Activated CD4-positive, alpha-beta T cell treated with anti-CD3 and anti-CD28 coated beads, Interleukin-2, amount 10 ng/mL, durations not matched to agents 7 days and 5 days (primary cell): ENCODE measurements at regions not wholly inside any gene's neighbourhood (a gene's known extent, or its start where the extent isn't known, plus 50 kb on each side); places are given as distances from the start of the nearest gene placed in this dataset.

Source experiments
- CTCF ChIA-PET: fragments of 350-600 bp; sonication (Branson Sonifier 250); formaldehyde crosslinking; loops from one replicate; lab custom pipeline; 2021; ENCODE audit warnings: antibody characterized with exemption; lab: Charles Lee
- POLR2A ChIA-PET: fragments of 350-600 bp; sonication (Branson Sonifier 250); formaldehyde crosslinking; loops from one replicate; lab custom pipeline; 2021; ENCODE audit warnings: antibody characterized with exemption; lab: Charles Lee
- DNase-seq: peaks from one replicate; pipeline ENCODE4 v3.0.0-alpha.2; 2020
- H3K27ac Mint-ChIP-seq: one replicate; pipeline ENCODE4 v1.8.0; 2021; ENCODE audit warnings: mild to moderate bottlenecking, moderate library complexity, mixed read lengths
- H3K27me3 Mint-ChIP-seq: one replicate; pipeline ENCODE4 v1.8.0; 2021; ENCODE audit warnings: mixed read lengths
- H3K36me3 Mint-ChIP-seq: one replicate; pipeline ENCODE4 v1.8.0; 2021; ENCODE audit warnings: low read depth, mixed read lengths
- H3K4me1 Mint-ChIP-seq: one replicate; pipeline ENCODE4 v1.8.0; 2021; ENCODE audit warnings: mixed read lengths
- H3K4me3 Mint-ChIP-seq: one replicate; pipeline ENCODE4 v1.8.0; 2021; ENCODE audit warnings: mild to moderate bottlenecking, moderate library complexity, mixed read lengths
- H3K9me3 Mint-ChIP-seq: one replicate; pipeline ENCODE4 v1.8.0; 2021; ENCODE audit warnings: mixed read lengths

- Mint-ChIP-seq H3K27me3 (no peaks in the 10 kb centered on the region), H3K27ac (no peak overlapping the region), H3K9me3 (no peaks in the 10 kb centered on the region), H3K4me3 (no peak overlapping the region), H3K4me1 (peaks cover 3% of the 10 kb centered on the region), H3K36me3 (no peaks in the 10 kb centered on the region)
- DNase-seq = no peak
- POLR2A ChIA-PET = no interaction called here
- CTCF ChIA-PET = interaction anchor here (0.7 kb wide), 1 partner anchor 1327 kb away, joined by 4 read pairs; no protein-coding TSS in a partner anchor
These were observed 209.9 kb upstream of the SEMA6D start for GRCh38 chr15:47507221-47507985.

GRCh38 chr15:47511261-47511660, 206.0 kb upstream of the SEMA6D start:
- no peaks in the 10 kb centered on the region for H3K27me3 Mint-ChIP-seq
- ChIA-PET POLR2A (interaction anchor here (0.6 kb wide), 1 partner anchor 12 kb away, joined by 4 read pairs; no protein-coding TSS in a partner anchor), CTCF (interaction anchor here (0.6 kb wide), 1 partner anchor 11 kb away, joined by 4 read pairs; no protein-coding TSS in a partner anchor)
- no peak overlapping the region for H3K27ac Mint-ChIP-seq
- no peaks in the 10 kb centered on the region for H3K9me3 Mint-ChIP-seq
- no peaks in the 10 kb centered on the region for H3K4me1 Mint-ChIP-seq
- no peaks in the 10 kb centered on the region for H3K36me3 Mint-ChIP-seq
- no peak overlapping the region for H3K4me3 Mint-ChIP-seq
- no peak for DNase-seq

DNA sequence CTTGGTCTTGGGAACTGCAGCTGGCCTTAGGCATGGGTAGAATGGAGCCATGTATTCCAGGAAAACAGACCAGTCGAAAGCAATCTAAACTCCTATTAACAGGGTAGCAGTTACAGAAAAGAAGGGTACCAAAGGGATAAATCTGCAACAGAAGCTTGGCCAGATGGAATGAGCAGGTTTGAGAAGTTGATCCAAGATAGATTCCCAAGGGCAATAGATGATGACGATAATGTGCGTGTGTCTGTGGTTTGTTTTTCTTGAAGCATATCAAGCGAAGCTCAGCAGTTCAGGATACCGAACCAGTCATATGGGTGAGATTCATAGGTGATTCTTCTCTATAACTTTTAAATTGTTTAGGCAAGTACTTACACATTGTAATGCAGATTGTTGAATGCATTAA, 203.8 kb upstream of the SEMA6D start:
- Mint-ChIP-seq H3K36me3 (no peaks in the 10 kb centered on the region), H3K4me1 (no peaks in the 10 kb centered on the region), H3K9me3 (no peaks in the 10 kb centered on the region), H3K27me3 (no peaks in the 10 kb centered on the region), H3K4me3 (no peak overlapping the region), H3K27ac (no peak overlapping the region)
- ChIA-PET CTCF (no interaction called here), POLR2A (no interaction called here)
- DNase-seq = no peak

- CTCF ChIA-PET = no interaction called here
- H3K4me3 Mint-ChIP-seq = no peak overlapping the region
- DNase-seq = no peak
These were observed 203.1 kb upstream of the SEMA6D start for GRCh38 chr15:47514200-47514652.

GRCh38 chr15:47516558-47516957, 200.7 kb upstream of the SEMA6D start:
- ChIA-PET CTCF (no interaction called here), POLR2A (no interaction called here)
- Mint-ChIP-seq H3K27ac (no peak overlapping the region), H3K36me3 (no peaks in the 10 kb centered on the region), H3K4me1 (no peaks in the 10 kb centered on the region), H3K9me3 (peaks cover 4% of the 10 kb centered on the region), H3K27me3 (no peaks in the 10 kb centered on the region), H3K4me3 (no peak overlapping the region)
- DNase-seq = no peak

More at GRCh38 chr15:47514200-47514652, 203.1 kb upstream of the SEMA6D start:
- H3K27ac Mint-ChIP-seq = no peak overlapping the region
- POLR2A ChIA-PET = no interaction called here
- H3K36me3 Mint-ChIP-seq = no peaks in the 10 kb centered on the region
- H3K4me1 Mint-ChIP-seq = no peaks in the 10 kb centered on the region
- H3K9me3 Mint-ChIP-seq = no peaks in the 10 kb centered on the region
- no peaks in the 10 kb centered on the region for H3K27me3 Mint-ChIP-seq

GRCh38 chr15:47516972-47517371, 200.3 kb upstream of the SEMA6D start:
- POLR2A ChIA-PET = no interaction called here
- peaks cover 4% of the 10 kb centered on the region for H3K9me3 Mint-ChIP-seq
- no peaks in the 10 kb centered on the region for H3K36me3 Mint-ChIP-seq
- H3K27me3 Mint-ChIP-seq = no peaks in the 10 kb centered on the region
- H3K27ac Mint-ChIP-seq = no peak overlapping the region
- CTCF ChIA-PET = no interaction called here
- no peak for DNase-seq
- H3K4me1 Mint-ChIP-seq = no peaks in the 10 kb centered on the region
- no peak overlapping the region for H3K4me3 Mint-ChIP-seq

- CTCF ChIA-PET = no interaction called here
- Mint-ChIP-seq H3K36me3 (no peaks in the 10 kb centered on the region), H3K27me3 (no peaks in the 10 kb centered on the region), H3K4me1 (no peaks in the 10 kb centered on the region), H3K27ac (no peak overlapping the region), H3K4me3 (no peak overlapping the region), H3K9me3 (peaks cover 6% of the 10 kb centered on the region)
- POLR2A ChIA-PET = no interaction called here
- no peak for DNase-seq
These were observed 199.6 kb upstream of the SEMA6D start for GRCh38 chr15:47517737-47518136.

GRCh38 chr15:47523681-47524475, 193.4 kb upstream of the SEMA6D start:
- ChIA-PET POLR2A (no interaction called here), CTCF (no interaction called here)
- peaks cover 8% of the 10 kb centered on the region for H3K9me3 Mint-ChIP-seq
- H3K27me3 Mint-ChIP-seq = no peaks in the 10 kb centered on the region
- H3K36me3 Mint-ChIP-seq = no peaks in the 10 kb centered on the region
- DNase-seq = no peak
- H3K4me3 Mint-ChIP-seq = no peak overlapping the region
- no peak overlapping the region for H3K27ac Mint-ChIP-seq
- no peaks in the 10 kb centered on the region for H3K4me1 Mint-ChIP-seq

- CTCF ChIA-PET = no interaction called here
- Mint-ChIP-seq H3K4me1 (no peaks in the 10 kb centered on the region), H3K27ac (no peak overlapping the region), H3K36me3 (no peaks in the 10 kb centered on the region), H3K9me3 (peaks cover 2% of the 10 kb centered on the region), H3K27me3 (no peaks in the 10 kb centered on the region), H3K4me3 (no peak overlapping the region)
- DNase-seq = no peak
- POLR2A ChIA-PET = no interaction called here
These were observed 188.1 kb upstream of the SEMA6D start for GRCh38 chr15:47529241-47529640.

- H3K27ac Mint-ChIP-seq = no peak overlapping the region
- CTCF ChIA-PET = interaction anchor here (1.0 kb wide), 1 partner anchor 9 kb away, joined by 3 read pairs; no protein-coding TSS in a partner anchor
These were observed 182.6 kb upstream of the SEMA6D start for GRCh38 chr15:47534673-47535072.

DNA sequence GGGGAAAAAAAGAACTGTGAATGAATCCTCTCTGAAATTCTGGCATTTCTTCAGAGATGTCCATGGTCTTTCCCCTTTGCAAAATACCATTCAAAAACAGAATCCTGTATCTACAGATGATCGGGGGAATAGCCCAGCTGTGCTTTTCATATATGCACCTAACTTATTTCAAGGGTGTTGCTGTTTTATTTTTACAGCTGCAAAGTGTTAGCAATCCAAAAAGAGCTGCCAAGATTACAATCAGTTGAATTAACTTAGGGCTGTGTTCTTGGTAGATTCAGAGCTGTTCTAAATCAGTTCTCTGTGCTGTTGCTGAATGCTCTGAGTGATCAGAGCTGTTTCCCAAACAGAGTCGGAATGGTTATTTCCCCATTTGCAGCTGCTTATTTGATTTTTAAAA, 175.7 kb upstream of the SEMA6D start:
- no peaks in the 10 kb centered on the region for H3K9me3 Mint-ChIP-seq
- POLR2A ChIA-PET = no interaction called here
- H3K4me3 Mint-ChIP-seq = no peak overlapping the region
- CTCF ChIA-PET = no interaction called here
- no peaks in the 10 kb centered on the region for H3K36me3 Mint-ChIP-seq
- H3K4me1 Mint-ChIP-seq = no peaks in the 10 kb centered on the region
- H3K27me3 Mint-ChIP-seq = no peaks in the 10 kb centered on the region
- no peak overlapping the region for H3K27ac Mint-ChIP-seq
- DNase-seq = no peak

More at GRCh38 chr15:47534673-47535072, 182.6 kb upstream of the SEMA6D start:
- no peak for DNase-seq
- POLR2A ChIA-PET = no interaction called here
- no peaks in the 10 kb centered on the region for H3K36me3 Mint-ChIP-seq
- no peaks in the 10 kb centered on the region for H3K27me3 Mint-ChIP-seq
- H3K4me3 Mint-ChIP-seq = no peak overlapping the region
- H3K9me3 Mint-ChIP-seq = no peaks in the 10 kb centered on the region
- no peaks in the 10 kb centered on the region for H3K4me1 Mint-ChIP-seq

DNA sequence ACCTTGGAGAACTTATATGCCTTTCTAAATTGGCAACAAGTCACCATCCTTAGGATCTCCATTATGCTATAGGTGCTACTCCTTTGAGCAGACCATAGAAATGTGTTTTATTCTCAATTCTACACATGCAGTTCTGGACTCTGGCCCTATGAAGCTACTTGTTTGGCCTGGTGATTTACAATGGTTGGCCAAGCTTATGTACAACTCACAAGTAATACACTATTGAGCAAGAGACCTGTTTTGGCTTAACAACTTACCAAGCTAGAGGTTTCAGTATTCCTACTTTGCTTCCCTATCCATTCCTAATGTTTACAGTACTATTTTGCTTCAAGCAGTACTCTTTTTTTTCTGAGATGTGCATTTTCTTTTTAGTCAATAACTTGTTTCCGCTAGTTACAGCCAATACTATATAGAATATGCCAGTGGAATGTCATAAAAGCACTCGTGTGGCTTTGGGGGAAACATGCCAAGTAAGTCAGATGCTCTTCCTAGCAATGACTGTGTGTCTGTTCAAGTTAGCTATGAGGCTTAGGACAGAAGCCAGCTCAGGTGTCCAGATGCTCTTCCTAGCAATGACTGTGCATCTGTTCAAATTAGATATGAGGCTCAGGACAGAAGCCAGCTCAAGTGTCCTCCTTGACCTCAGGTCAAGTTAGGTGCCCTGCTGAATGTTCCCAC, 174.9 kb upstream of the SEMA6D start:
- ChIA-PET CTCF (no interaction called here), POLR2A (no interaction called here)
- Mint-ChIP-seq H3K27ac (no peak overlapping the region), H3K4me1 (no peaks in the 10 kb centered on the region), H3K36me3 (no peaks in the 10 kb centered on the region), H3K9me3 (no peaks in the 10 kb centered on the region), H3K4me3 (no peak overlapping the region), H3K27me3 (no peaks in the 10 kb centered on the region)
- no peak for DNase-seq

GRCh38 chr15:47548231-47548630, 169.1 kb upstream of the SEMA6D start:
- no peak for DNase-seq

More at GRCh38 chr15:47548231-47548630, 169.1 kb upstream of the SEMA6D start:
- Mint-ChIP-seq H3K4me3 (no peak overlapping the region), H3K36me3 (no peaks in the 10 kb centered on the region), H3K27ac (no peak overlapping the region), H3K9me3 (no peaks in the 10 kb centered on the region), H3K4me1 (no peaks in the 10 kb centered on the region), H3K27me3 (no peaks in the 10 kb centered on the region)
- CTCF ChIA-PET = no interaction called here
- POLR2A ChIA-PET = no interaction called here
